NCI-H2029 (cell line): ENCODE measurements at regions not wholly inside any gene's neighbourhood (a gene's known extent, or its start where the extent isn't known, plus 50 kb on each side); places are given as distances from the start of the nearest gene placed in this dataset.
"Not testable (repeated sequence)": the region's sequence is repeated elsewhere in the genome, so short reads cannot be mapped to it uniquely, and the experiment has no call there.

ENCODE experiments used
- DNase-seq: peaks from one replicate; lab custom pipeline; 2025; lab: John Stamatoyannopoulos, UW

DNA sequence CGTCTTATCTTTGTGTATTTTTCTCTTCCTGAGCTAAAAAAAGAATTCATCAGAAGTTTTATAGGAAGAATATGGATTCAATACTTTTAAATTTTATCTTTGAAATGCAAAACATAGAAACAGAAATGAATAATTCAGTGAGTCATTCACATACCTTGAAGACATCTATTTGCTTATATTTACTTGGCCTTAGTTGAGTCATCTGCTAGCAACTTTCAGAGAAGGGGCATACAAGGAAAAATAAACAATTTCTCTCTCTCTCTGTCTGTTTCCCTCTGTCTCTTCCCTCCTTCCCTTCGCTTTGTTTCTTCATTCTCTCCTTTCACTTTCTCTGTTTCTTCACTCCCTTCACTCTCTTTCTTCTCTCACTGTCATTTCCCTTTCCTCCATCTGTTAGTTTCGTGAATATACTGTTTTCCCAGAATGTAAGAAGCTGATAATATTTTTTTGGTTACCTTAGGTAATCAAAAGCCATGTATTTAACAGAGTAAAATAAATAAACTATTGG lies 477.2 kb downstream of the BRINP3 start:
- no peak for DNase-seq

DNA sequence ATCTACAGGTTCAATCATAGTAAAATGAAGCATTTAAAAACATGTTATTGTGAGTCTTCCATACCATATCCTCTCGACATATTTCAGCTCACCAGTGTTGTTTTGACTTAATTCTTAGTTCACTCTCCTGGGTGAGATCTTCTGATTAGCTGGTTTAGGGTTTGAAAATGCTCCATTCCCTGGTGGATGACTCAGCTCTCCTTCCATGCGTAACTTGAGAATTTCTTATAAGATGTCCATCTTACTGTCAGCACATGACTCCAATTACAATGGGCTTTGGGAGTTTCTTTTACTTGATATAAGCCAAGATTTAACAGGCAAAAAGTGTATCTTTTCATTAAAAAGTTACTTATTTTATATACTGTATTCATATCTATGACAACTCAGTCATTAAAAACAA lies 476.5 kb downstream of the BRINP3 start:
- DNase-seq, result no peak

GRCh38 chr1:190003376-190003775 lies 474.3 kb downstream of the BRINP3 start:
- no peak for DNase-seq

- DNase-seq, result no peak
Measured at GRCh38 chr1:190011585-190011984, 466.1 kb downstream of the BRINP3 start.

DNA sequence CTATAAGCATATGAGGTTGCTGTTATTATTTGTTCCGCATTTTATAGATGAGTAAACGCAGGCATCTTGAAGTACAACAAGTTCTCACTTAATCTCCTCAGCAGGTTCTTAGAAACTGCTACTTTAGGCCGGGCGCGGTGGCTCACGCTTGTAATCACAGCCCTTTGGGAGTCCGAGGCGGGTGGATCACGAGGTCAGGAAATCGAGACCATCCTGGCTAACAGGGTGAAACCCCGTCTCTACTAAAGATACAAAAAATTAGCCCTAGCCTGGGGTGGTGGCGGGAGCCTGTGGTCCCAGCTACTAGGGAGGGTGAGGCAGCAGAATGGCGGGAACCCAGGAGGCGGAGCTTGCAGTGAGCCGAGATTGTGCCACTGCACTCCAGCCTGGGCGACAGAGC lies 458.5 kb downstream of the BRINP3 start:
- DNase-seq, result not testable (repeated sequence)

DNA sequence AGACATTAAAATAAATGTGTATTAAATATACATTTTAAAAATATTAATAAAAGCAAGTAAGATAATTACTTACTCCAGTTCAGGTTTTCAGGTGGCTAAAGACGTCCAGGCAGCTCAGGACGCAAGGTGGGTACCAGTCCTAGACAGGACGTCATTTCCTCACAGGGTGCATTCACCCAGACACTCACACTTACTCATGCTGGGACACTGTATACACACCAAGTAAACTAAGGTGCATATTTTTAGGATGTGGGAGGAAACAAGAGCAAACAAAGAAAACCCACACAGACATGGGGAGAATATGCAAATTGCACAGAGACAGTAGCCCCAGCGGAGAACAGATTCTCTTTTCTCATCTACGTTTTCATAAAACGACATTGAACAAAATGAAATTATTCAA lies 457.9 kb downstream of the BRINP3 start:
- no peak for DNase-seq

DNA sequence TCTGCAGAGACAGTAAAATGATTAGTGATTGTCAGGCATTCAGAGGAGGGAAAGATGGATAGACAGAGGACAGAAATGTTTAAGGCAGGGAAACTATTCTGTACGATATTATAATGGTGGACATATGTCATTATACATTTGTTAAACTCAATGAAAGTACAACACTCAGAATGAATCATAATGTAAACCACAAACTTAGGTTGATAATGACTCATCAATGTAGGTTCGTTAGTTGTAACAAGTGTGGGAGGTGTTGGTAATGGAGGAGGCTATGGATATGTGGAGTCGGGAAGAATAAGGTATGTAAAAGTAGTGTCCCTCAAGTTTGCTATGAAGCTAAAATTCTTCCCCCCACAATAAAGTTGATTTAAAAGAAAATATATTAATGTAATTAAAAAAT lies 455.0 kb downstream of the BRINP3 start:
- no peak for DNase-seq

DNA sequence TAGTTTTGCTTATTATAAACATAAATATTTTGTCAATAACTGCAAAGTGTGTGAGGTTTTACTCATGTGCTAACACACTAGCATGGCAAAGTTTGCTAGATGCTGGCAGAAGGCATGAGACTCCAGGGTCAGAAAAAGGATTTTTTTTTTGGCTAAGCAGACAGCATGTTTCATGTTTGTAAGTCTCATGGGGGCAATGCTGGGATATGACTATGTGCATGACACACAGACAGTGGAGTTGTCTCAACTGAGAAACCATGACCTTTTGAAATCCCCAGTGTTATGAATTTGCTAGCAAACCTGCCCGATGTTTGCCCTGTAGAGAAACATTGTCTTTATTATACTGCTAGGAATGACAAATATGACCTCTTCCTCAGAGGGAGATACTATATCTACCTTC lies 448.2 kb downstream of the BRINP3 start:
- no peak for DNase-seq

DNA sequence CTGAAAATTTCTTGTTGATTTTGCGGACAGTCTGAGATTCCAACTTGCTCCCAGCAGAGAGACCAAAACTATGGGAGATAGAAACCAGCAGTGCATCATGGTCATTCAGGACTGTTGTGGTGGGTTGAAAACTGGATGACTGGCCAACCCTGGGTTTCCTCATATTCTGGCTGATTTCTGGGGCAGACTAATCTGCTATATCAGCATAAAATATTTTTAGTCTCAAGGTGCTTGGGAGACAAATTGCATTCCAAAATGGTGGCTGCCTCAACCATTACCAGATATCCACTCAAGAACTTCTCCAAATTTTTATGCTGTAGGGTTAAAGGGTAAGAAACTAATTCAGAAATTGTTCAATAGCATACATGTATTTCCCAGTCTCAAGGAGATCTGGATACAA lies 434.0 kb downstream of the BRINP3 start:
- DNase-seq, result no peak

DNA sequence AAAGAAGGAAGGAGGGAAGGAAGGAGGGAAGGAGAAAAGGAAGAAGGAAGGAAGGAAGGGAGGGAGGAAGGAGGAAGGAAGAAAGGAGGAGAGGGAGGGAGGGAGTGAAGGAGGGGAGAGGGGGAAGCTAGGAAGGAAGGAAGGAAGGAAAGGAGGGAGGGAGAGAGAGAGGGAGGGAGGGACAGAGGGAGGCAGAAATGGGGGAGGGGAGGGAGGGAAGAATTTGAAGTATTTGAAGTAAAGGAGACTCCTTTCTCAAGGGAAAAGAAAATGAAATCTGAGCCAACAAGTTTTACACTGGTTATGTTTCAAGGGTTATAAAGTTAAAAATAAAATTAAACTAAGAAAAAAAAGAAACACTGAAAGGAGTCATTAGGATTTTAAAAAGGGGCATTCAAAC lies 431.4 kb downstream of the BRINP3 start:
- DNase-seq, result no peak
